ENCODE measurements at regions not wholly inside any gene's neighbourhood (a gene's known extent, or its start where the extent isn't known, plus 50 kb on each side); places are given as distances from the start of the nearest gene placed in this dataset.

DNA sequence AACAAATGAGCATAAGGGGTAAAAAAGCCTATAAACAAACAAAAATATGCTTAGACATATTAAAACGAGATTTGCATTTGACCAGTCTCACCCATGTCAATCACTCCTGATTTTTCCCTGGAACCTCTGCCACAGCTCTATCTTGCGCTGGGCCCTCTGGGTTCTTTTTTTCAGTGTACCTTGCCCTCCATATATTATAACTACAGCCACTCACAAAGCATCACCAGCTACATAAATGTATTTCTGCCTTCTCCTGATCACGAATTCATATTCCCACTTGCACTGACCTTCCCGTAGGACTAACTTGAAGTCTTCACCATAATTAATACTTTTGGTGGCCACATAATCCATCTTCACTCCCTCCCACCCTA, 395.6 kb upstream of the ROBO2 start (continued):
- TF ChIP-seq MEF2A (IDR thresholded peaks at IDR 0.05; ENCODE audit: insufficient read depth, low read depth, low read length), result no peak
- TF ChIP-seq EP300 (IDR thresholded peaks at IDR 0.05; ENCODE audit: borderline replicate concordance in 1 of 2, control insufficient read depth in 1 of 2, low read depth in 2 of 2, low read length in 2 of 2), result no peak
- no peak for TF ChIP-seq ZNF24 (IDR thresholded peaks at IDR 0.05)
- no peak for TF ChIP-seq POLR2AphosphoS2 (IDR thresholded peaks at IDR 0.05; ENCODE audit: low read depth, low read length)
- TF ChIP-seq EGR1 (IDR thresholded peaks at IDR 0.05; ENCODE audit: borderline replicate concordance in 1 of 2, low read depth in 2 of 2, low read length in 2 of 2), result no peak
- no peak for TF ChIP-seq IRF4 (IDR thresholded peaks at IDR 0.05; ENCODE audit: low read depth, low read length)
- TF ChIP-seq TCF12 (IDR thresholded peaks at IDR 0.05; ENCODE audit: low read depth, low read length), result no peak
- TF ChIP-seq BHLHE40 (IDR thresholded peaks at IDR 0.05; ENCODE audit: borderline replicate concordance in 1 of 2, low read depth in 2 of 2, low read length in 1 of 2), result no peak

DNA sequence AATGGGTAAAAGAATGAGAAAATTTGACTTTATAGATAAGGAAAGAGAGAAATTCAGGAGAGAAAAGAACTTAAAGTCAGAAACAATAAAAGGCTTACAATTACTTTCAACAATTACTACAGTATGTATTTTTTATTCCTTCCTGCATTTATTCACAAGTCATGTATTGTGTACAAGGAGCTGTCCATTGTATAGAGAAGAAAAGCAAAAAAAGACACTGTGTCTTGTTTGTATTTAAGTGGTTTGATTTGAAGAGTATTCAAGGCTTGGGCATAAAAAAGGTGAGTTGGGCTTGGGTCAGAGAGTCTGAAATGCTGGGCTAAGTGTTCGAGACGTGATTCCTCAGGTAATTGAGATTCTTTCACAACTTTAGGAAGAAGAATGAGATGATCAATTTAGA, 394.2 kb upstream of the ROBO2 start:
- Histone ChIP-seq H2AFZ (ENCODE audit: control insufficient read depth, low read depth, low read length) (no peak overlapping the region), H3K9me3 (replicated peaks; ENCODE audit: control insufficient read depth, insufficient read depth, low read length) (no peaks in the 10 kb centered on the region), H3K27ac (ENCODE audit: control insufficient read depth, insufficient read depth) (no peak overlapping the region), H3K79me2 (ENCODE audit: control insufficient read depth, insufficient read depth, low read length) (no peaks in the 10 kb centered on the region), H3K4me3 (no peak overlapping the region), H3K36me3 (ENCODE audit: control insufficient read depth in 2 of 2, insufficient read depth in 2 of 2, low read length in 1 of 2) (no peaks in the 10 kb centered on the region), H3K27me3 (replicated peaks in 1 of 2; ENCODE audit: control insufficient read depth in 2 of 2, insufficient read depth in 2 of 2, low read length in 1 of 2) (no peaks in the 10 kb centered on the region), H4K20me1 (ENCODE audit: control insufficient read depth, insufficient read depth) (no peaks in the 10 kb centered on the region), H3K4me1 (ENCODE audit: control insufficient read depth, insufficient read depth, low read length) (no peaks in the 10 kb centered on the region), H3K9ac (ENCODE audit: control insufficient read depth, insufficient read depth, low read length) (no peak overlapping the region), H3K4me2 (ENCODE audit: control insufficient read depth, insufficient read depth) (no peak overlapping the region)
- ATAC-seq (no peak), DNase-seq (ENCODE audit: low read depth, low spot score) (no peak), FAIRE-seq (no peak)
- ChIA-PET CTCF (interaction anchor here (0.9 to 1.2 kb wide), 2 partner anchors 11 to 21 kb away, joined by 3 to 4 read pairs; no protein-coding TSS in a partner anchor), POLR2A (no interaction called here), RAD21 (ENCODE audit: unreplicated experiment) (no interaction called here), SMC1A (ENCODE audit: uncharacterized antibody, unreplicated experiment) (no interaction called here)
- in situ Hi-C loops (cut with MboI), result no loop called here
- WGBS (ENCODE audit: insufficient coverage, insufficient replicate concordance, low lambda C conversion rate, missing lambda C conversion rate), result 24% methylated on average over 2 of the region's 2 CpGs
- intact Hi-C loops (cut with micrococcal nuclease; ENCODE audit: unreplicated experiment), result no loop called here
- BruUV-seq (replicated peaks), result no TSS peak
- TF ChIP-seq LARP7 (IDR thresholded peaks at IDR 0.05) (no peak), SMC3 (IDR thresholded peaks at IDR 0.05; ENCODE audit: borderline replicate concordance, low read length) (no peak), BCL11A (IDR thresholded peaks at IDR 0.05; ENCODE audit: low read depth, low read length) (no peak), MXI1 (IDR thresholded peaks at IDR 0.05; ENCODE audit: low read depth, low read length) (no peak), SPI1 (IDR thresholded peaks at IDR 0.05; ENCODE audit: borderline replicate concordance, insufficient read depth, low read depth, low read length) (no peak)
- TF ChIP-seq, protein P1, sequence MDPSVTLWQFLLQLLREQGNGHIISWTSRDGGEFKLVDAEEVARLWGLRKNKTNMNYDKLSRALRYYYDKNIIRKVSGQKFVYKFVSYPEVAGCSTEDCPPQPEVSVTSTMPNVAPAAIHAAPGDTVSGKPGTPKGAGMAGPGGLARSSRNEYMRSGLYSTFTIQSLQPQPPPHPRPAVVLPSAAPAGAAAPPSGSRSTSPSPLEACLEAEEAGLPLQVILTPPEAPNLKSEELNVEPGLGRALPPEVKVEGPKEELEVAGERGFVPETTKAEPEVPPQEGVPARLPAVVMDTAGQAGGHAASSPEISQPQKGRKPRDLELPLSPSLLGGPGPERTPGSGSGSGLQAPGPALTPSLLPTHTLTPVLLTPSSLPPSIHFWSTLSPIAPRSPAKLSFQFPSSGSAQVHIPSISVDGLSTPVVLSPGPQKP (IDR thresholded peaks at IDR 0.05; ENCODE audit: low read depth, low read length), result no peak
- TF ChIP-seq, protein P2, sequence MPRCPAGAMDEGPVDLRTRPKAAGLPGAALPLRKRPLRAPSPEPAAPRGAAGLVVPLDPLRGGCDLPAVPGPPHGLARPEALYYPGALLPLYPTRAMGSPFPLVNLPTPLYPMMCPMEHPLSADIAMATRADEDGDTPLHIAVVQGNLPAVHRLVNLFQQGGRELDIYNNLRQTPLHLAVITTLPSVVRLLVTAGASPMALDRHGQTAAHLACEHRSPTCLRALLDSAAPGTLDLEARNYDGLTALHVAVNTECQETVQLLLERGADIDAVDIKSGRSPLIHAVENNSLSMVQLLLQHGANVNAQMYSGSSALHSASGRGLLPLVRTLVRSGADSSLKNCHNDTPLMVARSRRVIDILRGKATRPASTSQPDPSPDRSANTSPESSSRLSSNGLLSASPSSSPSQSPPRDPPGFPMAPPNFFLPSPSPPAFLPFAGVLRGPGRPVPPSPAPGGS (IDR thresholded peaks at IDR 0.05; ENCODE audit: borderline replicate concordance, insufficient read depth, low read depth, low read length, poor library complexity, severe bottlenecking), result no peak
- TF ChIP-seq, protein P3, sequence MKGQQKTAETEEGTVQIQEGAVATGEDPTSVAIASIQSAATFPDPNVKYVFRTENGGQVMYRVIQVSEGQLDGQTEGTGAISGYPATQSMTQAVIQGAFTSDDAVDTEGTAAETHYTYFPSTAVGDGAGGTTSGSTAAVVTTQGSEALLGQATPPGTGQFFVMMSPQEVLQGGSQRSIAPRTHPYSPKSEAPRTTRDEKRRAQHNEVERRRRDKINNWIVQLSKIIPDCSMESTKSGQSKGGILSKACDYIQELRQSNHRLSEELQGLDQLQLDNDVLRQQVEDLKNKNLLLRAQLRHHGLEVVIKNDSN (IDR thresholded peaks at IDR 0.05; ENCODE audit: borderline replicate concordance, extremely low read length, insufficient read depth, low read depth, low read length), result no peak
- TF ChIP-seq, protein P4, sequence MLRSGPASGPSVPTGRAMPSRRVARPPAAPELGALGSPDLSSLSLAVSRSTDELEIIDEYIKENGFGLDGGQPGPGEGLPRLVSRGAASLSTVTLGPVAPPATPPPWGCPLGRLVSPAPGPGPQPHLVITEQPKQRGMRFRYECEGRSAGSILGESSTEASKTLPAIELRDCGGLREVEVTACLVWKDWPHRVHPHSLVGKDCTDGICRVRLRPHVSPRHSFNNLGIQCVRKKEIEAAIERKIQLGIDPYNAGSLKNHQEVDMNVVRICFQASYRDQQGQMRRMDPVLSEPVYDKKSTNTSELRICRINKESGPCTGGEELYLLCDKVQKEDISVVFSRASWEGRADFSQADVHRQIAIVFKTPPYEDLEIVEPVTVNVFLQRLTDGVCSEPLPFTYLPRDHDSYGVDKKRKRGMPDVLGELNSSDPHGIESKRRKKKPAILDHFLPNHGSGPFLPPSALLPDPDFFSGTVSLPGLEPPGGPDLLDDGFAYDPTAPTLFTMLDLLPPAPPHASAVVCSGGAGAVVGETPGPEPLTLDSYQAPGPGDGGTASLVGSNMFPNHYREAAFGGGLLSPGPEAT (IDR thresholded peaks at IDR 0.05; ENCODE audit: low read depth), result no peak
